Testis (tissue), 2 donors: ENCODE measurements at regions not wholly inside any gene's neighbourhood (a gene's known extent, or its start where the extent isn't known, plus 50 kb on each side); places are given as distances from the start of the nearest gene placed in this dataset.

Experiments
- DNase-seq: peaks from one replicate; pipeline ENCODE4 v3.0.0-alpha.2; 2019
- H3K27ac ChIP-seq, 2 donors: fragments of 200-600 bp; sonication (generic); one replicate each; pipeline ENCODE4 v1.5.1; 2019
- H3K27me3 ChIP-seq: fragments of 200-600 bp; sonication (generic); one replicate; pipeline ENCODE4 v1.5.1; 2019
- H3K36me3 ChIP-seq: fragments of 200-600 bp; sonication (generic); one replicate; pipeline ENCODE4 v1.5.1; 2017; ENCODE audit warnings: low read depth; ENCODE audit errors: missing control alignments
- H3K4me1 ChIP-seq: fragments of 200-600 bp; sonication (generic); one replicate; pipeline ENCODE4 v1.5.1; 2019
- H3K4me3 ChIP-seq, 2 donors: fragments of 200-600 bp; sonication (generic); one replicate each; pipeline ENCODE4 v1.5.1; 2017 to 2019
- H3K9me3 ChIP-seq: fragments of 200-600 bp; sonication (generic); one replicate; pipeline ENCODE4 v1.5.1; 2017
- CTCF ChIP-seq, 3 experiments: fragments of 450-650 bp in 2 of 3; fragments of 200-600 bp in 1 of 3; sonication (generic) in 1 of 3; IDR thresholded peaks; one replicate each; pipeline ENCODE4 v1.5.1; 2016 to 2019; ENCODE audit warnings: antibody characterized with exemption in 3 of 3, mild to moderate bottlenecking in 2 of 3, moderate library complexity in 1 of 3
- POLR2A ChIP-seq: fragments of 450-650 bp; IDR thresholded peaks from one replicate; pipeline ENCODE4 v1.6.1; 2017; ENCODE audit warnings: antibody characterized with exemption, mild to moderate bottlenecking, moderate library complexity
- WGBS, 2 donors: methylation state at CpG; one replicate each; pipeline ENCODE4 v1.1.5; 2018; 5-methylcytosine and 5-hydroxymethylcytosine counted together
- intact Hi-C: fragments of 100-400 bp; cut with DNase I; formaldehyde crosslinking; loops from one replicate; pipeline ENCODE4 v1.15.1; 2023; ENCODE audit warnings: low total_unique reads

- Histone ChIP-seq H3K27me3 (no peaks in the 10 kb centered on the region), H3K27ac (no peak overlapping the region), H3K9me3 (no peaks in the 10 kb centered on the region), H3K4me3 (no peak overlapping the region), H3K36me3 (no peaks in the 10 kb centered on the region), H3K4me1 (no peaks in the 10 kb centered on the region)
- DNase-seq = no peak
- 92 to 97% methylated on average over 12 of the region's 12 CpGs for WGBS, 2 donors
- TF ChIP-seq CTCF (IDR thresholded peaks at IDR 0.05) = no peak
- TF ChIP-seq POLR2A = no peak
- intact Hi-C loops = no loop called here
Observed at GRCh38 chr13:111927181-111927540, 139.8 kb upstream of the SOX1 start.

- no peak for DNase-seq
- no peak for TF ChIP-seq POLR2A
- no peaks in the 10 kb centered on the region for H3K27me3 ChIP-seq
- WGBS, 2 donors = 78% methylated on average over 6 to 8 of the region's 8 CpGs
- no peak overlapping the region for H3K27ac ChIP-seq
- no peak overlapping the region for H3K4me3 ChIP-seq
- intact Hi-C loops = no loop called here
- no peaks in the 10 kb centered on the region for H3K36me3 ChIP-seq
- no peaks in the 10 kb centered on the region for H3K9me3 ChIP-seq
- H3K4me1 ChIP-seq = no peaks in the 10 kb centered on the region
Observed at GRCh38 chr13:111929036-111929616, 137.8 kb upstream of the SOX1 start.

- Histone ChIP-seq H3K9me3 (no peaks in the 10 kb centered on the region), H3K4me1 (no peaks in the 10 kb centered on the region), H3K36me3 (no peaks in the 10 kb centered on the region), H3K4me3 (no peak overlapping the region), H3K27me3 (no peaks in the 10 kb centered on the region), H3K27ac (no peak overlapping the region)
- TF ChIP-seq CTCF (IDR thresholded peaks at IDR 0.05) = no peak
- DNase-seq = no peak
- intact Hi-C loops = no loop called here
- WGBS, 2 donors = 84 to 88% methylated on average over 3 of the region's 3 CpGs
Observed at GRCh38 chr13:111936267-111936925, 130.6 kb upstream of the SOX1 start.

DNA sequence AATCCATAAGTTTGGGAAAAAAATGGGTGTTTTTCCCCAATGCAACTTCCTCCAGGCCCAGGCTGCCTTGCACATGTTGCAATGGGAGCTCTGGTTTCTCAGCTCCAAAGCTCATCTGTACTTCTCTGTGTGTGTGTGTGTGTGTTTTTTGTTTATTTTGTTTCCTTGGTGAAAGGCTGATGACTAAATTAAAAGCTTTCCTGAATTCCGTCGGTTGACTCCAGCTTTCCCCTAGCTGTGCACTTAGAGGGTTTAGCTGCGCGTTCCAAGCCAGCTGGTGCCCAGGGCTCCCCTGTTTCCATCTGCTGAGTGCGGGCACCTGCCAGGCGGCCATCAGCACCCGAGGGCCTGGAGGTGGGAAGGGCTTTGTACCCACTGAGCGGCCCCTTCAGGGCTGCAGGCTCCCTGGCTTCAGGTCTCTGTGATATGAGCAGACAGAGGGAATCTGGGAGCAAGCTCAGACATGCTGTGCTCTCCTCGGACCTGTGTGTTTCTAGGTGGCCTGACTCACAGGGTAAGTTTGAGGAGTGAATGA, 129.1 kb upstream of the SOX1 start:
- H3K27me3 ChIP-seq = no peaks in the 10 kb centered on the region
- intact Hi-C loops = no loop called here
- DNase-seq = no peak
- TF ChIP-seq CTCF (IDR thresholded peaks at IDR 0.05) (no peak), POLR2A (no peak)
- no peaks in the 10 kb centered on the region for H3K9me3 ChIP-seq
- H3K4me3 ChIP-seq = no peak overlapping the region
- no peaks in the 10 kb centered on the region for H3K36me3 ChIP-seq
- H3K27ac ChIP-seq = no peak overlapping the region
- H3K4me1 ChIP-seq = no peaks in the 10 kb centered on the region
- 75 to 82% methylated on average over 8 to 9 of the region's 9 CpGs for WGBS, 2 donors

- no peak for DNase-seq
- no peaks in the 10 kb centered on the region for H3K36me3 ChIP-seq
- no peaks in the 10 kb centered on the region for H3K4me1 ChIP-seq
- WGBS, 2 donors = 77 to 80% methylated on average over 14 of the region's 14 CpGs
- no peaks in the 10 kb centered on the region for H3K27me3 ChIP-seq
- no peak overlapping the region for H3K4me3 ChIP-seq
- no peaks in the 10 kb centered on the region for H3K9me3 ChIP-seq
- H3K27ac ChIP-seq = no peak overlapping the region
- intact Hi-C loops = no loop called here
- TF ChIP-seq POLR2A (no peak), CTCF (IDR thresholded peaks at IDR 0.05) (no peak)
Observed at GRCh38 chr13:111938741-111939665, 127.9 kb upstream of the SOX1 start.
